Astrocyte of the cerebellum (primary cell): ENCODE measurements at regions not wholly inside any gene's neighbourhood (a gene's known extent, or its start where the extent isn't known, plus 50 kb on each side); places are given as distances from the start of the nearest gene placed in this dataset.
A peak's percentile ranks its signal among the peaks of the same experiment; 100 is the strongest.

Experiments
- DNase-seq: peaks from one replicate; pipeline ENCODE4 v3.0.0-alpha.2; 2011; ENCODE audit warnings: low read depth
- H3K4me3 ChIP-seq: 2 replicates; pipeline ENCODE4 v1.5.1; 2011; ENCODE audit warnings: mild to moderate bottlenecking, low read depth, low read length, moderate library complexity
- in situ Hi-C: cut with HindIII; loops from 2 replicates; pipeline ENCODE4 v1.10.0; 2017; ENCODE audit warnings: low sequenced_read_pairs
- TF ChIP-seq, protein P1 (sequence below): IDR thresholded peaks from 2 replicates; pipeline ENCODE4 v1.5.1; 2012; ENCODE audit warnings: low read length, low read depth, moderate library complexity, mild to moderate bottlenecking; ENCODE audit errors: missing control alignments

DNA sequence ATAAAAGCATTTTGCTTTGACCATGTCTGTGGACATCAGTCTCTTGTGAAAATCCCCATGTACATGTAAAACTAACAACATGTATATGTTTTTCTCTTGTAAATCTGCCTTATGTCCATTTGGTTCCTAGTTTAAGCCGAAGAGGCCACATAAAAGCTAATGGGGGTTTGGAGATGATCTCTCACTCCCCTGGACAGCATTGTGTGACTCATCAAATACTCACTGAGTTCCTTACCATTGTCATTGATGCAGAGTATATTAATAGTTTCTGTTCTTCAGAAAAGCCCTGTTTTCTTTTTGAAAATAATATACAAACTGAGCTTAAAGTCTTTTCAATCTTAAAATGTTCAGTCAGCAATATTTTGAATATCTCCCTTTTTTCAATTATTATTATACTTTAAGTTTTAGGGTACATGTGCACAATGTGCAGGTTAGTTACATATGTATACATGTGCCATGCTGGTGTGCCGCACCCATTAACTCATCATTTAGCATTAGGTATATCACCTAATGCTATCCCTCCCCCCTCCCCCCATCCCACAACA is 536.7 kb upstream of the HTR2A start:
- DNase-seq, result no peak
- in situ Hi-C loops, result no loop called here
- no peak overlapping the region for H3K4me3 ChIP-seq
- TF ChIP-seq, protein P1, sequence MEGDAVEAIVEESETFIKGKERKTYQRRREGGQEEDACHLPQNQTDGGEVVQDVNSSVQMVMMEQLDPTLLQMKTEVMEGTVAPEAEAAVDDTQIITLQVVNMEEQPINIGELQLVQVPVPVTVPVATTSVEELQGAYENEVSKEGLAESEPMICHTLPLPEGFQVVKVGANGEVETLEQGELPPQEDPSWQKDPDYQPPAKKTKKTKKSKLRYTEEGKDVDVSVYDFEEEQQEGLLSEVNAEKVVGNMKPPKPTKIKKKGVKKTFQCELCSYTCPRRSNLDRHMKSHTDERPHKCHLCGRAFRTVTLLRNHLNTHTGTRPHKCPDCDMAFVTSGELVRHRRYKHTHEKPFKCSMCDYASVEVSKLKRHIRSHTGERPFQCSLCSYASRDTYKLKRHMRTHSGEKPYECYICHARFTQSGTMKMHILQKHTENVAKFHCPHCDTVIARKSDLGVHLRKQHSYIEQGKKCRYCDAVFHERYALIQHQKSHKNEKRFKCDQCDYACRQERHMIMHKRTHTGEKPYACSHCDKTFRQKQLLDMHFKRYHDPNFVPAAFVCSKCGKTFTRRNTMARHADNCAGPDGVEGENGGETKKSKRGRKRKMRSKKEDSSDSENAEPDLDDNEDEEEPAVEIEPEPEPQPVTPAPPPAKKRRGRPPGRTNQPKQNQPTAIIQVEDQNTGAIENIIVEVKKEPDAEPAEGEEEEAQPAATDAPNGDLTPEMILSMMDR, result no peak

DNA sequence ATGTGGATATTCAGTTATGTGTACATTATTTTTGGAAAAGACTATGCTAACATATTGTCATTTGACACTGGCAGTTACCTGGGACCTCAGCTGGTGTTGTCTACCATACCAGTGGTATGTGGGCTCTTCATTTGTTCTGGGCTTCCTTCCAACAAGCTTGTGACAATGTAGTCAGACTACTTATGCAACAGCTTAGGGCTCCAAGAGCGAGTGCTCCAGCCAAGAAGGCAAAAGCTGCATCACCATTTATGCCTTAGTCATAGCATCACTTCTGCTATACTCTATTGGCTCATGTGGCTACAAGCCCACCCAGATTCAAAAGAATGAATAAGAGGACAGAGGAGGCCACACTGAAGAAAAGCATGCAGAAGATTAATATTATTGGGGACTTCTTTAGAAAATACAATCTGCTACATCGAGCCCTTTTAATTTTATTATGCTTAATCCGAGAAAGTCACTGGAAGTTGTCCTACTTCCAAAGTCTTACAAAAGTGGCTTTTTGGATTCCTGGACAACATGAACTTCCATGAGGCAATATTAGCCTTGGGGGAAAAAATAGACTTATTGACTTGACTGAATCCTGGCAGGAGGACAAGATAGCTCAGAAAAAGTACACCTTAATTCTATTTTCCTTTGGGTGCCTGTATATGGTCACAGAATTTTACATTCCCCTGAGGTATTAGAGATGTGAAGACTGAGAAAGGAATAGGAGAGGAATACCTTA is 529.4 kb upstream of the HTR2A start:
- H3K4me3 ChIP-seq, result no peak overlapping the region
- TF ChIP-seq, protein P1, result no peak
- peak; percentile 19 for DNase-seq
- in situ Hi-C loops, result no loop called here

DNA sequence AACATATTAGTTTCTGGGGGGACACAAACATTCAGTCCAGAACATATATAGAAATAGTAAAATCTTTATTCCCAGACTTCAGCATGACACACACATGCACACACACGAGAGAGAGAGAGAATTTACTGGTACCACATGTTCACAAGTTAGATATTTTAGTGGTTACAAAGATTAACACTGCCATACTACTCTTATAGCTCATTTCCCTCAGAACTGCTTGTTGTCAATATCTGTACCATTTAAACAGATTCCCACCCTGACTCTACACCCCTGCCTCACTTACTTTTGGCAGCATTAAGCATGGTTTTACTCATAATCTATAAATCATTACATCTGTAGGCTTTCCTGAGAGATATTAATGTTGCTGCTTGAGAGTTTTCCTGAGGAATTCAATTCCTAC is 524.7 kb upstream of the HTR2A start:
- no peak for DNase-seq
- in situ Hi-C loops, result no loop called here
- TF ChIP-seq, protein P1, result no peak
- no peak overlapping the region for H3K4me3 ChIP-seq

DNA sequence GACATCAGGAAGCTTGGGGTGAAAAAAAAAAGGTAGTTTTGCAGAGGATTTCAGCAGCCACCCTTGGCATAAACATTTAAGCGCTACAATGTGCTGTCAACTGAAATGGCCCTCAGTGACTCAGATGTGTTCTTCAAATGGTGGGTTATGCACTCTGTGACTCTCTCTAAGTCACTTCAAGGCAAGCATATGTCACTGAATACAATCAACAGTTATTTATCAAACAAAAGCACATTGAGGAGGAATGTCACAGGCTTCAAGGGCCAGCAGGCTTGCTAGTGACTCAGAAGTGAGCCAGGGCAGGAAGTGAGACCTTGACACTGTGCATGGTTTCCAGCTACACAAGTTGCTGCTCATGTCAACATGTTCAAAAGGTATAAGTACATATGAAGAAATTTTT is 523.7 kb upstream of the HTR2A start:
- in situ Hi-C loops, result no loop called here
- H3K4me3 ChIP-seq, result no peak overlapping the region
- TF ChIP-seq, protein P1, result no peak
- no peak for DNase-seq

DNA sequence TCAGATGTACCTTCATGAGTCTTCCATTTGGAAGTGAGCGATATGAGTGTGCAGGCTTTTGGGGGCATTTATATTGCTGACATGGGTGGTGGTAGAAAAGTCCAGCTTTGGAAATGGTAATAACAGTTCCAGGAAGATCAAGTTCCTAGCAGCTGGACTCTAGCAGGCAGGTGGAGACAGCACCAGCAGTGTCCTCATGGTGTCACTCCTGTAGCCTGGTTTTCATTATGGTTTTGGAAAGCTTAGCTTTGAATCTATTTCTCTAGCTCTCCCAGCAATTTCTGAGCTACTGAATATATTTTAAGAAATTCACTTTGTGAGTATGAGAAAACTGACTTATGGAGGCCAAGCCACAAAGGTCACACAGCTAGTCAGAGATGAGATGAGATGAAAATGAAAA is 523.2 kb upstream of the HTR2A start:
- TF ChIP-seq, protein P1, result no peak
- in situ Hi-C loops, result no loop called here
- no peak for DNase-seq
- no peak overlapping the region for H3K4me3 ChIP-seq

DNA sequence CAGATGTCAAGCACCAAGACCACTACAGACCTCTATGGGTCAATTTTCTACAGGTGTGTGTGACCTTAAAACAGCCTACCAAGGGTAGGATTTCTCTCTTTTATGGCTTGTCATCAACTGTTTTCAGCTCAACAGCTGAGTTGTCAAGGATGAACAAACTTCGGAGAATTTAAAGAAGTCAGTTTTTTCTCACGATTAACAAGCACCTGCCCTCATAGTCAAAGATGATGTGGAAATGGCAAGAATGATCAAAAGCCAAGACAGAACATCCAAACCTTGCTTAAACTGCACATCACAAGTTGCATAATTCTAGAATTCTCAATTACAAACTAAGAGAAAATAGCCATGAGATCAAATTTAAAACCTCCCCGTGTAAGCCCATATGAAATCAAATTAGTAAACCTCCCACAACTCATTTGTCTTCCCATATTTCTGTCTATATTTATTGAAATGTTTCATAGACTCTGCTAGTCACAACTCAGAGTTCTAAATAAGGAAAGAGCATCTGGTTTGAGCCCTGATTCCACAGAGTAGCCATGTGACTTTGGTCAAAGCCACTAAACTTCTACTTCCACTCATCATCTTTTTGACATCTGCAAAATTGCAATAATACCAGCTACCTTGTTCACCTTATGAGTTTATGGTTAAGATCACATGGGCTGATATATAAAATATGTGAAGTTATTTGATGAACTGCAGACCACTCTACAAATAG is 521.5 kb upstream of the HTR2A start:
- H3K4me3 ChIP-seq, result no peak overlapping the region
- in situ Hi-C loops, result no loop called here
- DNase-seq, result no peak
- TF ChIP-seq, protein P1, result no peak
